Endodermal cell (in vitro differentiated cells): ENCODE measurements at regions not wholly inside any gene's neighbourhood (a gene's known extent, or its start where the extent isn't known, plus 50 kb on each side); places are given as distances from the start of the nearest gene placed in this dataset.

ENCODE experiments used
- DNase-seq: peaks from one replicate; pipeline ENCODE4 v3.0.0-alpha.2; 2017
- H3K27ac ChIP-seq: 2 replicates; pipeline ENCODE4 v1.5.1; 2013; ENCODE audit warnings: mild to moderate bottlenecking, low read depth, low read length, moderate library complexity
- H3K27me3 ChIP-seq: 2 replicates; pipeline ENCODE4 v1.6.1; 2013; ENCODE audit warnings: mild to moderate bottlenecking, low read length, moderate library complexity; ENCODE audit not compliant: insufficient read depth, control insufficient read depth, poor library complexity, severe bottlenecking
- H3K36me3 ChIP-seq: 2 replicates; pipeline ENCODE4 v1.7.0; 2013; ENCODE audit warnings: mild to moderate bottlenecking, low read length, moderate library complexity; ENCODE audit not compliant: control insufficient read depth, insufficient read depth
- H3K4me1 ChIP-seq: one replicate; pipeline ENCODE4 v1.7.0; 2013; ENCODE audit warnings: low read length; ENCODE audit not compliant: control insufficient read depth, insufficient read depth
- H3K4me3 ChIP-seq: 2 replicates; pipeline ENCODE4 v1.5.1; 2013; ENCODE audit warnings: mild to moderate bottlenecking, low read length, moderate library complexity
- H3K9ac ChIP-seq: 2 replicates; pipeline ENCODE4 v1.6.1; 2013; ENCODE audit warnings: mild to moderate bottlenecking, low read length, moderate library complexity; ENCODE audit not compliant: poor library complexity, severe bottlenecking; ENCODE audit errors: extremely low read depth
- H3K9me3 ChIP-seq: 2 replicates; pipeline ENCODE4 v1.6.1; 2013; ENCODE audit warnings: mild to moderate bottlenecking, low read length, moderate library complexity; ENCODE audit not compliant: control insufficient read depth
- H3K27ac Mint-ChIP-seq: 2 replicates; pipeline ENCODE4 v1.8.0; 2020; ENCODE audit warnings: mixed read lengths
- H3K27me3 Mint-ChIP-seq: 2 replicates; pipeline ENCODE4 v1.8.0; 2021; ENCODE audit warnings: mild to moderate bottlenecking, mixed read lengths; ENCODE audit not compliant: insufficient read depth
- H3K36me3 Mint-ChIP-seq: 2 replicates; pipeline ENCODE4 v1.8.0; 2020; ENCODE audit warnings: low read depth, mixed read lengths
- H3K4me1 Mint-ChIP-seq: 2 replicates; pipeline ENCODE4 v1.8.0; 2020; ENCODE audit warnings: mixed read lengths
- H3K4me3 Mint-ChIP-seq: 2 replicates; pipeline ENCODE4 v1.8.0; 2020; ENCODE audit warnings: mild to moderate bottlenecking, moderate library complexity, mixed read lengths
- H3K9me3 Mint-ChIP-seq: 2 replicates; pipeline ENCODE4 v1.8.0; 2020; ENCODE audit warnings: mild to moderate bottlenecking, mixed read lengths
- WGBS, 2 experiments: methylation state at CpG; one replicate each; pipeline versions ENCODE4 v1.1.5 to v1.1.7; 2013; ENCODE audit warnings: missing lambda C conversion rate in 2 of 2, mixed read lengths in 1 of 2; ENCODE audit not compliant: insufficient coverage in 1 of 2, insufficient read length in 1 of 2; 5-methylcytosine and 5-hydroxymethylcytosine counted together
- TF ChIP-seq, protein P1 (sequence below): fragments of 200-600 bp; sonication (generic); conservative IDR thresholded peaks from 2 replicates; pipeline ENCODE4 v1.5.0; 2021; ENCODE audit warnings: antibody characterized with exemption, mild to moderate bottlenecking

- no peak overlapping the region for H3K9ac ChIP-seq
- no peak overlapping the region for H3K4me3 ChIP-seq
- no peak overlapping the region for H3K27ac Mint-ChIP-seq
- no peaks in the 10 kb centered on the region for H3K9me3 Mint-ChIP-seq
- H3K36me3 ChIP-seq = no peaks in the 10 kb centered on the region
- peaks cover 7% of the 10 kb centered on the region for H3K27me3 ChIP-seq
- TF ChIP-seq, protein P1, sequence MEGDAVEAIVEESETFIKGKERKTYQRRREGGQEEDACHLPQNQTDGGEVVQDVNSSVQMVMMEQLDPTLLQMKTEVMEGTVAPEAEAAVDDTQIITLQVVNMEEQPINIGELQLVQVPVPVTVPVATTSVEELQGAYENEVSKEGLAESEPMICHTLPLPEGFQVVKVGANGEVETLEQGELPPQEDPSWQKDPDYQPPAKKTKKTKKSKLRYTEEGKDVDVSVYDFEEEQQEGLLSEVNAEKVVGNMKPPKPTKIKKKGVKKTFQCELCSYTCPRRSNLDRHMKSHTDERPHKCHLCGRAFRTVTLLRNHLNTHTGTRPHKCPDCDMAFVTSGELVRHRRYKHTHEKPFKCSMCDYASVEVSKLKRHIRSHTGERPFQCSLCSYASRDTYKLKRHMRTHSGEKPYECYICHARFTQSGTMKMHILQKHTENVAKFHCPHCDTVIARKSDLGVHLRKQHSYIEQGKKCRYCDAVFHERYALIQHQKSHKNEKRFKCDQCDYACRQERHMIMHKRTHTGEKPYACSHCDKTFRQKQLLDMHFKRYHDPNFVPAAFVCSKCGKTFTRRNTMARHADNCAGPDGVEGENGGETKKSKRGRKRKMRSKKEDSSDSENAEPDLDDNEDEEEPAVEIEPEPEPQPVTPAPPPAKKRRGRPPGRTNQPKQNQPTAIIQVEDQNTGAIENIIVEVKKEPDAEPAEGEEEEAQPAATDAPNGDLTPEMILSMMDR = no peak
- no peaks in the 10 kb centered on the region for H3K36me3 Mint-ChIP-seq
- H3K4me1 Mint-ChIP-seq = no peaks in the 10 kb centered on the region
- no peaks in the 10 kb centered on the region for H3K9me3 ChIP-seq
- no peak overlapping the region for H3K4me3 Mint-ChIP-seq
- no peak overlapping the region for H3K27ac ChIP-seq
- H3K4me1 ChIP-seq = no peaks in the 10 kb centered on the region
- peak; percentile 6 for DNase-seq
- H3K27me3 Mint-ChIP-seq = peaks cover 13% of the 10 kb centered on the region
These were observed 186.5 kb upstream of the SKOR2 start for GRCh38 chr18:47438001-47438400.

DNA sequence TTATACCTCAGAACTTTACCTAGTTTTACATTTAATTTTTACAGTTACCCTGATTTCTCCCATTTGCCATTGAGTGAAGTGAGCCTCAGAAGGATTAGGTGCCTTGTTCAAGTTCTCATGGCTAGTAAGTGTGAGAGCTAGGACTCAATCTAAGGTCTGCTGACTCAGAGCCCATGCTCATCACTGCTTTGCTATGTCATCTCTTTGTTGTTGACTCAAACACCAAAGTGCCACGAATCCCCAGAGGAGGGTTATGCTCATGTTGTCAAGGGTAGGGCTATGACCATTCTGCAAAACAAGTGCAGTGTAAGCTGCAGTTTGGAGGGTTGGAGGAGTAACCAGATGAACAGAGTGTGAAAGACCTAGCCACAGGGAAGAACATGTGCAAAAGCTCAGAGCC, 185.4 kb upstream of the SKOR2 start:
- H3K9me3 ChIP-seq = no peaks in the 10 kb centered on the region
- H3K9ac ChIP-seq = no peak overlapping the region
- DNase-seq = peak; percentile 35
- H3K36me3 ChIP-seq = no peaks in the 10 kb centered on the region
- H3K27ac Mint-ChIP-seq = no peak overlapping the region
- H3K4me3 ChIP-seq = no peak overlapping the region
- H3K4me1 ChIP-seq = no peaks in the 10 kb centered on the region
- H3K9me3 Mint-ChIP-seq = no peaks in the 10 kb centered on the region
- H3K36me3 Mint-ChIP-seq = no peaks in the 10 kb centered on the region
- peaks cover 7% of the 10 kb centered on the region for H3K27me3 ChIP-seq
- no peaks in the 10 kb centered on the region for H3K4me1 Mint-ChIP-seq
- H3K27ac ChIP-seq = no peak overlapping the region
- WGBS, 2 experiments = 77 to 78% methylated on average over 1 of the region's 1 CpG
- no peak overlapping the region for H3K4me3 Mint-ChIP-seq
- peaks cover 13% of the 10 kb centered on the region for H3K27me3 Mint-ChIP-seq
- TF ChIP-seq, protein P1 = no peak

DNA sequence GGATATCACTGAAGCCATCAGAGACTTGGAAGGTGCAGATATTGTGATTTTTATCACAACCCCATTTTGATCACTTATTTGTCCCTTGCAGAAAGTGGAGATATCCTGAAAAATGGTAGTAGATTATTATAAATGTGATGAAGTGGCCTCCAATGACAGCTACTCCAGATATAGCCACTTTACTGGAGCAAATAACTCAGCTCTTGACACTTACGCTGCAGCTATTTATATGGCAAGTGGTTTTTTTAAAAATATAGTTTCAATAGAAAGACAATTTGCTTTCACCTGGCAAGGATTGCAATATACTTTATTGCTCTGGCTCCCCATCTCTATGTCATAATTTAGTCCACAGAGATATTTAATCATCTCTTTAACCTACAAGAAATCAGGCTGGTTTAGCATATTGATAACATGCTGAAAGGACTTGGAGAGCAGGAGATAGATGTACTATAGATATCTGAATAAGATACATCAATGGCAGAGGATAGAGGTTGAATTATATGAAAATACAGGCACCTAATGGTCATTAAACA, 182.8 kb upstream of the SKOR2 start:
- no peaks in the 10 kb centered on the region for H3K4me1 Mint-ChIP-seq
- no peaks in the 10 kb centered on the region for H3K36me3 Mint-ChIP-seq
- WGBS, 2 experiments = 100% methylated on average over 1 of the region's 1 CpG; no CpG with 5 or more reads in 1 of the 2 experiments

More for the DNA sequence above, 182.8 kb upstream of the SKOR2 start:
- Mint-ChIP-seq H3K27me3 (peaks cover 3% of the 10 kb centered on the region), H3K4me3 (no peak overlapping the region), H3K9me3 (no peaks in the 10 kb centered on the region), H3K27ac (no peak overlapping the region)
- Histone ChIP-seq H3K36me3 (no peaks in the 10 kb centered on the region), H3K4me3 (no peak overlapping the region), H3K27me3 (peaks cover under 1% of the 10 kb centered on the region), H3K27ac (no peak overlapping the region), H3K4me1 (no peaks in the 10 kb centered on the region), H3K9me3 (no peaks in the 10 kb centered on the region), H3K9ac (no peak overlapping the region)
- DNase-seq = no peak
- TF ChIP-seq, protein P1 = no peak
